Kidney (tissue), 13 donors: ENCODE measurements at regions not wholly inside any gene's neighbourhood (a gene's known extent, or its start where the extent isn't known, plus 50 kb on each side); places are given as distances from the start of the nearest gene placed in this dataset.
A peak's percentile ranks its signal among the peaks of the same experiment; 100 is the strongest.

ENCODE experiments used
- DNase-seq, 5 donors: peaks; one replicate each; pipeline ENCODE4 v3.0.0-alpha.2; 2013 to 2020
- FAIRE-seq: peaks from 2 replicates; lab custom pipeline; 2012; peaks lifted over from hg19 to GRCh38; lab: Jason Lieb, UNC
- H3K27ac ChIP-seq, 2 donors: one replicate each; pipeline ENCODE4 v1.7.0; 2013; ENCODE audit warnings: low read depth in 2 of 2, low read length in 2 of 2, inconsistent platforms in 1 of 2
- H3K27me3 ChIP-seq: one replicate; pipeline ENCODE4 v1.7.1; 2013; ENCODE audit warnings: low read length, inconsistent platforms; ENCODE audit not compliant: control insufficient read depth, insufficient read depth
- H3K36me3 ChIP-seq, 3 donors: one replicate each; pipeline versions ENCODE4 v1.7.0 to v1.7.1; 2013; ENCODE audit warnings: low read length in 3 of 3, control low read depth in 1 of 3, inconsistent platforms in 1 of 3; ENCODE audit not compliant: insufficient read depth in 3 of 3, control insufficient read depth in 2 of 3
- H3K4me1 ChIP-seq, 3 donors: one replicate each; pipeline versions ENCODE4 v1.7.0 to v1.7.1; 2013; ENCODE audit warnings: low read length in 3 of 3, inconsistent platforms in 1 of 3, low read depth in 1 of 3; ENCODE audit not compliant: control insufficient read depth in 2 of 3, insufficient read depth in 2 of 3
- H3K4me3 ChIP-seq, 3 donors: one replicate each; pipeline versions ENCODE4 v1.7.0 to v1.8.1; 2013; ENCODE audit warnings: low read length in 3 of 3, control low read depth in 1 of 3, inconsistent platforms in 1 of 3
- H3K9ac ChIP-seq, 3 donors: one replicate each; pipeline versions ENCODE4 v1.7.0 to v1.7.1; 2013; ENCODE audit warnings: low read length in 3 of 3, control low read depth in 1 of 3, inconsistent platforms in 1 of 3
- H3K9me3 ChIP-seq, 3 donors: one replicate each; pipeline versions ENCODE4 v1.7.0 to v1.7.1; 2013; ENCODE audit warnings: low read length in 3 of 3, control low read depth in 1 of 3, inconsistent platforms in 1 of 3; ENCODE audit not compliant: control insufficient read depth in 2 of 3, insufficient read depth in 1 of 3
- CTCF ChIP-seq: IDR thresholded peaks from 3 replicates; pipeline ENCODE4 v1.5.1; 2012; ENCODE audit warnings: mild to moderate bottlenecking, moderate library complexity, borderline replicate concordance; ENCODE audit not compliant: insufficient read depth; ENCODE audit errors: extremely low read depth
- intact Hi-C: fragments of 100-400 bp; cut with DNase I; formaldehyde crosslinking; loops from one replicate; pipeline ENCODE4 v1.11.1; 2022
- donor health status: control.
- donor health status: control.
- donor health status: control.
- donor health status: control.
- donor health status: control.
- donor health status: DM: yes; HTN: yes; CAD: no.
- donor health status: Normal renal cell carcinoma (clear cell type).

- Histone ChIP-seq H3K9me3 (no peaks in the 10 kb centered on the region), H3K4me1 (no peaks in the 10 kb centered on the region), H3K27me3 (no peaks in the 10 kb centered on the region), H3K9ac (no peak overlapping the region), H3K27ac (no peak overlapping the region), H3K4me3 (no peak overlapping the region), H3K36me3 (no peaks in the 10 kb centered on the region)
- no peak for DNase-seq
- FAIRE-seq: no peak
- intact Hi-C loops: no loop called here
- no peak for TF ChIP-seq CTCF
Measured at GRCh38 chr11:70666311-70666710, 268.0 kb downstream of the CTTN start.

GRCh38 chr11:70667767-70668166, 269.4 kb downstream of the CTTN start:
- no peak for FAIRE-seq
- no peak for TF ChIP-seq CTCF
- Histone ChIP-seq H3K4me1 (no peaks in the 10 kb centered on the region), H3K9me3 (no peaks in the 10 kb centered on the region), H3K4me3 (no peak overlapping the region), H3K9ac (no peak overlapping the region), H3K27ac (no peak overlapping the region), H3K36me3 (no peaks in the 10 kb centered on the region), H3K27me3 (no peaks in the 10 kb centered on the region)
- intact Hi-C loops: no loop called here
- DNase-seq: peak in 2 of 5 donors; percentile 21 to 51

GRCh38 chr11:70668204-70669202, 270.2 kb downstream of the CTTN start:
- DNase-seq (no peak), FAIRE-seq (no peak)
- Histone ChIP-seq H3K4me1 (no peaks in the 10 kb centered on the region), H3K9ac (no peak overlapping the region), H3K4me3 (no peak overlapping the region), H3K27me3 (no peaks in the 10 kb centered on the region), H3K27ac (no peak overlapping the region), H3K36me3 (no peaks in the 10 kb centered on the region), H3K9me3 (no peaks in the 10 kb centered on the region)
- intact Hi-C loops: no loop called here
- TF ChIP-seq CTCF: no peak
